Breast epithelium (tissue), 3 donors: ENCODE measurements at regions not wholly inside any gene's neighbourhood (a gene's known extent, or its start where the extent isn't known, plus 50 kb on each side); places are given as distances from the start of the nearest gene placed in this dataset.

Experiments used
- CTCF ChIP-seq, 3 donors: fragments of 450-650 bp; IDR thresholded peaks; one replicate each; pipeline ENCODE4 v1.5.1; 2016 to 2017; ENCODE audit warnings: antibody characterized with exemption in 3 of 3, mild to moderate bottlenecking in 3 of 3, moderate library complexity in 3 of 3
- POLR2A ChIP-seq: fragments of 450-650 bp; IDR thresholded peaks from one replicate; pipeline ENCODE4 v1.6.1; 2016; ENCODE audit warnings: antibody characterized with exemption, mild to moderate bottlenecking, moderate library complexity

- TF ChIP-seq CTCF (IDR thresholded peaks at IDR 0.05) (no peak), POLR2A (no peak)
These were observed 143.0 kb upstream of the ZNF608 start for GRCh38 chr5:124889486-124889825.
